ENCODE measurements at regions not wholly inside any gene's neighbourhood (a gene's known extent, or its start where the extent isn't known, plus 50 kb on each side); places are given as distances from the start of the nearest gene placed in this dataset.

GRCh38 chr4:104971462-104971861, 175.2 kb upstream of the TET2 start:
- WGBS, 5 donors = 84 to 96% (median 92%) methylated on average over 2 of the region's 2 CpGs
- no peak for TF ChIP-seq CTCF (IDR thresholded peaks at IDR 0.05 in 8 of 11, conservative IDR thresholded peaks at IDR 0.05 in 3 of 11)
- no peak for TF ChIP-seq POLR2AphosphoS5 (IDR thresholded peaks at IDR 0.05)
- TF ChIP-seq POLR2A (IDR thresholded peaks at IDR 0.05) = no peak
- H3K4me1 ChIP-seq = peaks cover 0 to 18% (median 6%) of the 10 kb centered on the region in 6 donors
- no peaks in the 10 kb centered on the region for H3K9me3 ChIP-seq
- no peak overlapping the region for H3K4me3 ChIP-seq
- intact Hi-C loops (cut with DNase I; ENCODE audit: low total_unique reads) = no loop called here
- no peak for DNase-seq
- no peaks in the 10 kb centered on the region for H3K36me3 ChIP-seq
- no peaks in the 10 kb centered on the region for H3K27me3 ChIP-seq (replicated peaks in 1 of 7)
- H3K27ac ChIP-seq = no peak overlapping the region

- no peaks in the 10 kb centered on the region for H3K27me3 ChIP-seq (replicated peaks in 1 of 7)
- no peak overlapping the region for H3K4me3 ChIP-seq
- DNase-seq = no peak
- peaks cover 0 to 7% (median 0%) of the 10 kb centered on the region in 6 donors for H3K4me1 ChIP-seq
- WGBS, 5 donors = 34 to 48% (median 35%) methylated on average over 2 of the region's 2 CpGs
- TF ChIP-seq CTCF (IDR thresholded peaks at IDR 0.05 in 8 of 11, conservative IDR thresholded peaks at IDR 0.05 in 3 of 11) (no peak), POLR2AphosphoS5 (IDR thresholded peaks at IDR 0.05) (no peak), POLR2A (IDR thresholded peaks at IDR 0.05) (no peak)
- intact Hi-C loops (cut with DNase I; ENCODE audit: low total_unique reads) = no loop called here
- H3K27ac ChIP-seq = no peak overlapping the region
- H3K9me3 ChIP-seq = peaks cover 0 to 2% (median 0%) of the 10 kb centered on the region in 8 donors
- H3K36me3 ChIP-seq = no peaks in the 10 kb centered on the region
These were observed 173.0 kb upstream of the TET2 start for GRCh38 chr4:104973708-104974107.

GRCh38 chr4:104975617-104976016, 171.1 kb upstream of the TET2 start:
- Histone ChIP-seq H3K9me3 (peaks cover 0 to 20% (median 9%) of the 10 kb centered on the region in 8 donors), H3K27ac (no peak overlapping the region), H3K4me1 (no peaks in the 10 kb centered on the region), H3K4me3 (no peak overlapping the region), H3K36me3 (no peaks in the 10 kb centered on the region), H3K27me3 (replicated peaks in 1 of 7) (no peaks in the 10 kb centered on the region)
- TF ChIP-seq POLR2AphosphoS5 (IDR thresholded peaks at IDR 0.05) = no peak
- no peak for TF ChIP-seq POLR2A (IDR thresholded peaks at IDR 0.05)
- no peak for TF ChIP-seq CTCF (IDR thresholded peaks at IDR 0.05 in 8 of 11, conservative IDR thresholded peaks at IDR 0.05 in 3 of 11)
- intact Hi-C loops (cut with DNase I; ENCODE audit: low total_unique reads) = no loop called here
- WGBS, 5 donors = 68 to 88% (median 75%) methylated on average over 1 of the region's 1 CpG
- DNase-seq = peak; percentile 52

- intact Hi-C loops (cut with DNase I; ENCODE audit: low total_unique reads) = no loop called here
- TF ChIP-seq CTCF (IDR thresholded peaks at IDR 0.05 in 8 of 11, conservative IDR thresholded peaks at IDR 0.05 in 3 of 11) = no peak
- no peak for TF ChIP-seq POLR2A (IDR thresholded peaks at IDR 0.05)
- no peak for TF ChIP-seq POLR2AphosphoS5 (IDR thresholded peaks at IDR 0.05)
- H3K36me3 ChIP-seq = no peaks in the 10 kb centered on the region
- no peaks in the 10 kb centered on the region for H3K27me3 ChIP-seq (replicated peaks in 1 of 7)
- H3K4me3 ChIP-seq = no peak overlapping the region
- peaks cover 0 to 20% (median 9%) of the 10 kb centered on the region in 8 donors for H3K9me3 ChIP-seq
- H3K4me1 ChIP-seq = no peaks in the 10 kb centered on the region
- 63 to 76% (median 69%) methylated on average over 2 of the region's 2 CpGs for WGBS, 5 donors
- DNase-seq = no peak
- H3K27ac ChIP-seq = no peak overlapping the region
These were observed 170.4 kb upstream of the TET2 start for GRCh38 chr4:104976262-104976661.
